ENCODE measurements at regions not wholly inside any gene's neighbourhood (a gene's known extent, or its start where the extent isn't known, plus 50 kb on each side); places are given as distances from the start of the nearest gene placed in this dataset.

DNA sequence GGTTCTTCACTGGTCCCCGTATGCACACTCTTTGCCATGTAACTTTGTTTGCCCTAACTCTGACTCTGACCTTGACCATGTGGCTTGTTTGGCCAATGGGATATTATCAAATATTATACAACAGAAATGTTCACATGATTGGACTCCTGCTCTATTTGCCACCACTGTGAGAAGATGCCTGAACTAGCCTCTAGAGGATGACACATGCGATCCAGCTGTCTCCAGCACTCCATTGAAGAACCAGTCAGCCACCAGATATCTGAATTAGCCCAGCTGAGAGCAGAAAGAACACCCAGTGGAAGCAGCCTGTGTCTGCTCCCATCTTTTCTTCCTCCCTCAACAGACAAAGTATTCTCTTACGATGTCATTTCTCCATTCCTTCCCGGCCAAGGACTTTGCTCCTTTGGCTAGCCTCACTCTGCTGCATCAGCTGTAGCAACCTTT is 412.1 kb downstream of the IRS1 start:
- no peak for DNase-seq
- no peak overlapping the region for H3K18ac ChIP-seq (ENCODE audit: insufficient read length, low read depth, low read length)
- H3K79me1 ChIP-seq (ENCODE audit: insufficient read depth, low read depth, low read length, poor library complexity, severe bottlenecking): no peaks in the 10 kb centered on the region
- H2BK12ac ChIP-seq (ENCODE audit: insufficient read length, low read depth, low read length): no peak overlapping the region
- H3K36me3 Mint-ChIP-seq (ENCODE audit: insufficient read depth in 1 of 3, low read depth in 3 of 3): no peaks in the 10 kb centered on the region; a peak in 1 of 7 replicates
- no peaks in the 10 kb centered on the region for H3K27me3 ChIP-seq (ENCODE audit: insufficient read depth, low read length)
- WGBS (ENCODE audit: extremely low coverage, insufficient read length, low lambda C conversion rate): no CpG with 5 or more reads among the region's 4 CpGs
- H2BK15ac ChIP-seq (ENCODE audit: low read depth, low read length): no peak overlapping the region
- no peak overlapping the region for H4K8ac ChIP-seq (replicated peaks; ENCODE audit: insufficient read length, low read depth, low read length)
- H3K4me3 Mint-ChIP-seq: no peak overlapping the region
- TF ChIP-seq CTCF (conservative IDR thresholded peaks at IDR 0.05): no peak
- H2BK5ac ChIP-seq (ENCODE audit: insufficient read length, low read length): no peak overlapping the region
- H3K79me2 ChIP-seq (ENCODE audit: insufficient read depth, low read length): no peaks in the 10 kb centered on the region
- no peak overlapping the region for H3T11ph ChIP-seq (ENCODE audit: low read length)
- H3K23ac ChIP-seq (ENCODE audit: insufficient read length, low read depth, low read length): no peak overlapping the region
- H3K14ac ChIP-seq (ENCODE audit: insufficient read depth, low read length): no peak overlapping the region
- no peaks in the 10 kb centered on the region for H3K27me3 Mint-ChIP-seq (ENCODE audit: low read depth)
- no peak overlapping the region for H2BK120ac ChIP-seq (ENCODE audit: low read depth, low read length, poor library complexity, severe bottlenecking)
- H3K9me3 Mint-ChIP-seq: no peaks in the 10 kb centered on the region; a peak in 1 of 5 replicates
- no peak overlapping the region for H3K27ac ChIP-seq (ENCODE audit: insufficient read length, low read depth, low read length)
- H3K9me3 ChIP-seq (ENCODE audit: control insufficient read depth, low read depth, low read length): no peaks in the 10 kb centered on the region
- no peak overlapping the region for H2AFZ ChIP-seq (ENCODE audit: low read length)
- H3K56ac ChIP-seq (ENCODE audit: insufficient read length, low read depth, low read length): no peak overlapping the region
- H3K4me2 ChIP-seq (ENCODE audit: insufficient read depth, insufficient read length, low read length): no peak overlapping the region
- no peaks in the 10 kb centered on the region for H3K4me1 ChIP-seq (ENCODE audit: insufficient read depth, low read length)
- no peaks in the 10 kb centered on the region for H3K4me1 Mint-ChIP-seq
- no peak overlapping the region for H3K9ac ChIP-seq (ENCODE audit: extremely low read depth, insufficient read length, low read length)
- no peak overlapping the region for H2AK5ac ChIP-seq (ENCODE audit: insufficient read length, low read length)
- H3K27ac Mint-ChIP-seq: no peak overlapping the region
- no peak overlapping the region for H4K91ac ChIP-seq (ENCODE audit: insufficient read length, low read depth, low read length)
- H2BK20ac ChIP-seq (ENCODE audit: low read depth, low read length, poor library complexity, severe bottlenecking): no peak overlapping the region
- no peak overlapping the region for H3K4ac ChIP-seq (ENCODE audit: low read depth, low read length)
- no peak overlapping the region for H4K5ac ChIP-seq (ENCODE audit: insufficient read length, low read depth, low read length)
- H3K23me2 ChIP-seq (ENCODE audit: insufficient read length, low read depth, low read length, poor library complexity, severe bottlenecking): no peaks in the 10 kb centered on the region
- no peaks in the 10 kb centered on the region for H4K20me1 ChIP-seq (ENCODE audit: control insufficient read depth, insufficient read depth, insufficient read length)

Data from H9 (cell line).